Naive B cell (primary cell): ENCODE measurements at regions not wholly inside any gene's neighbourhood (a gene's known extent, or its start where the extent isn't known, plus 50 kb on each side); places are given as distances from the start of the nearest gene placed in this dataset.

Experiments
- ATAC-seq, 2 donors: fragments of 150-1000 bp; cut with Tn5 transposase; 2 replicates each; pipeline ENCODE4 v1.10.0; 2021; ENCODE audit warnings: low read depth in 2 of 2, mild to moderate bottlenecking in 2 of 2, moderate library complexity in 2 of 2
- DNase-seq: peaks from one replicate; pipeline ENCODE4 v3.0.0; 2022
- H3K27ac Mint-ChIP-seq, 6 donors: one replicate each; pipeline ENCODE4 v1.8.0; 2020 to 2022; ENCODE audit warnings: mild to moderate bottlenecking in 6 of 6, mixed read lengths in 6 of 6, moderate library complexity in 5 of 6, inconsistent platforms in 2 of 6
- H3K27me3 Mint-ChIP-seq, 3 donors: one replicate each; pipeline ENCODE4 v1.8.0; 2021 to 2022; ENCODE audit warnings: mixed read lengths in 3 of 3, mild to moderate bottlenecking in 1 of 3
- H3K36me3 Mint-ChIP-seq, 2 donors: one replicate each; pipeline ENCODE4 v1.8.0; 2020 to 2022; ENCODE audit warnings: mixed read lengths in 2 of 2, inconsistent platforms in 1 of 2, mild to moderate bottlenecking in 1 of 2
- H3K4me1 Mint-ChIP-seq, 3 donors: one replicate each; pipeline ENCODE4 v1.8.0; 2020 to 2022; ENCODE audit warnings: mixed read lengths in 3 of 3, inconsistent platforms in 1 of 3, mild to moderate bottlenecking in 1 of 3, moderate library complexity in 1 of 3
- H3K4me3 Mint-ChIP-seq, 8 donors: one replicate each; pipeline ENCODE4 v1.8.0; 2020 to 2022; ENCODE audit warnings: mild to moderate bottlenecking in 8 of 8, mixed read lengths in 8 of 8, moderate library complexity in 8 of 8, inconsistent platforms in 2 of 8
- H3K9me3 Mint-ChIP-seq, 7 donors: one replicate each; pipeline ENCODE4 v1.8.0; 2020 to 2022; ENCODE audit warnings: mixed read lengths in 7 of 7, mild to moderate bottlenecking in 5 of 7, inconsistent platforms in 2 of 7, moderate library complexity in 1 of 7

GRCh38 chr2:145049475-145049874, 529.6 kb upstream of the ZEB2 start:
- Mint-ChIP-seq H3K4me1 (no peaks in the 10 kb centered on the region), H3K27ac (no peak overlapping the region), H3K4me3 (no peak overlapping the region), H3K36me3 (no peaks in the 10 kb centered on the region), H3K9me3 (peaks cover 0 to 2% (median 0%) of the 10 kb centered on the region in 7 donors), H3K27me3 (no peaks in the 10 kb centered on the region)
- ATAC-seq (no peak), DNase-seq (no peak)

GRCh38 chr2:145047554-145047953, 527.6 kb upstream of the ZEB2 start:
- Mint-ChIP-seq H3K9me3 (peaks cover 0 to 2% (median 0%) of the 10 kb centered on the region in 7 donors), H3K4me1 (no peaks in the 10 kb centered on the region)

GRCh38 chr2:145044491-145044890, 524.6 kb upstream of the ZEB2 start:
- no peak overlapping the region for H3K27ac Mint-ChIP-seq
- no peaks in the 10 kb centered on the region for H3K36me3 Mint-ChIP-seq
- peaks cover 0 to 2% (median 0%) of the 10 kb centered on the region in 7 donors for H3K9me3 Mint-ChIP-seq
- ATAC-seq (no peak), DNase-seq (no peak)
- no peak overlapping the region for H3K4me3 Mint-ChIP-seq
- no peaks in the 10 kb centered on the region for H3K27me3 Mint-ChIP-seq
- H3K4me1 Mint-ChIP-seq = no peaks in the 10 kb centered on the region

More at GRCh38 chr2:145047554-145047953, 527.6 kb upstream of the ZEB2 start:
- ATAC-seq (no peak), DNase-seq (no peak)
- Mint-ChIP-seq H3K36me3 (no peaks in the 10 kb centered on the region), H3K27me3 (no peaks in the 10 kb centered on the region), H3K27ac (peak overlapping the region in 2 of 6 donors; percentile 36 to 82), H3K4me3 (no peak overlapping the region)

- H3K9me3 Mint-ChIP-seq = peaks cover 0 to 2% (median 0%) of the 10 kb centered on the region in 7 donors
- H3K27ac Mint-ChIP-seq = no peak overlapping the region
- ATAC-seq (no peak), DNase-seq (no peak)
- H3K4me1 Mint-ChIP-seq = no peaks in the 10 kb centered on the region
- no peaks in the 10 kb centered on the region for H3K27me3 Mint-ChIP-seq
- no peaks in the 10 kb centered on the region for H3K36me3 Mint-ChIP-seq
- H3K4me3 Mint-ChIP-seq = no peak overlapping the region
Observed at GRCh38 chr2:145043399-145043834, 523.5 kb upstream of the ZEB2 start.

GRCh38 chr2:145041706-145042105, 521.8 kb upstream of the ZEB2 start:
- H3K27ac Mint-ChIP-seq = no peak overlapping the region
- no peak overlapping the region for H3K4me3 Mint-ChIP-seq
- no peaks in the 10 kb centered on the region for H3K4me1 Mint-ChIP-seq
- ATAC-seq = no peak
- no peaks in the 10 kb centered on the region for H3K9me3 Mint-ChIP-seq
- H3K36me3 Mint-ChIP-seq = no peaks in the 10 kb centered on the region
- H3K27me3 Mint-ChIP-seq = no peaks in the 10 kb centered on the region
- no peak for DNase-seq

DNA sequence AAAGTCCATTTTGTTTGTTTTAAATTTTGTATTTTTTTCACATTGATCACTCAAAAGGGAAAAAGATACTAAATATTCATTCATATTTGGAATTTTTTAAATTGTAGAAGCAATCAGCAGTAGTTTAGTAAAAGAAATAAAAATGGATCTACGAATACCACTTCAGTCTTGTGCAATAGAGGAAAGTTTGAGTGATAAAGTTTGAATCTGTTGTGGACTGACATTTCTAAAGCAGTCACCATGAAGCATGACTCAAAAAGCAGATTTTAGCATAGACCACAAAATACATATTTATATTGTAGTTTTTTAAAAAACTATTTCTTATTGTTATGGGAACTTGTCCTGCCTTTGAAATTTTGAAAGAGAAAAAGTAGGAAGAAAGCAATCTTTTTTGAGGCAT, 520.5 kb upstream of the ZEB2 start:
- H3K27ac Mint-ChIP-seq = no peak overlapping the region
- H3K4me3 Mint-ChIP-seq = no peak overlapping the region
- no peaks in the 10 kb centered on the region for H3K4me1 Mint-ChIP-seq
- H3K9me3 Mint-ChIP-seq = no peaks in the 10 kb centered on the region
- H3K27me3 Mint-ChIP-seq = no peaks in the 10 kb centered on the region
- DNase-seq (no peak), ATAC-seq (no peak)
- no peaks in the 10 kb centered on the region for H3K36me3 Mint-ChIP-seq

- Mint-ChIP-seq H3K36me3 (no peaks in the 10 kb centered on the region), H3K27me3 (no peaks in the 10 kb centered on the region), H3K4me3 (no peak overlapping the region), H3K4me1 (no peaks in the 10 kb centered on the region), H3K9me3 (no peaks in the 10 kb centered on the region), H3K27ac (peak overlapping the region in 1 of 6 donors; percentile 37)
- DNase-seq = no peak
- no peak for ATAC-seq
Observed at GRCh38 chr2:145038041-145038525, 518.2 kb upstream of the ZEB2 start.

DNA sequence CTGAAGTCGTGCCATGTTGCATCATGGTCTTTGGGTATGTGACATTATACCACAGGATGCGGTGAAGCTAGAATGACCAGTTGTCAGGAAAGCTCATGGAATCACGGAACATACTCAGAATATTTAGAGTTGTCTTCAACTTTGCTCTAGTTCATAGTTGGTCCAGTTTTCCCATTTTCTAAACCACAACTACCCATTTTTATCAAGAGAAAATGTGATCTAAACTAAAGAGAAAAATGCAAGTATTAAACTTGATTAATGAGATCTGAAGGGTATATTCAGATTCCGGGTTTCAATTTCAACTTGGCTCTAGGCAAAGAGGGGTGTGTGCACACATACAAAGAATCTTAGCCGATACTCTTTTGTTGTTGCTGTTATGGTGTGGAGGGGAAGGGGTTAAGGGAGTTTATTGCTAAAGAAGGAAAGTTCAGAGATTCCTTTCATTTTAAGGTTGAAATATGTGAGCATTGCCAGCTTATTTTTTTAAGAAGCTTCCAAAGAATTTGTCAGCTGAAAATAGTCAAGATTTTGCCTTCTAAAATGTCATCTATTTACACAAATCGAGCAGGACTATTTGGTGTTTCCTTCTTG, 516.6 kb upstream of the ZEB2 start:
- Mint-ChIP-seq H3K4me1 (no peaks in the 10 kb centered on the region), H3K27ac (no peak overlapping the region), H3K9me3 (no peaks in the 10 kb centered on the region), H3K27me3 (no peaks in the 10 kb centered on the region), H3K36me3 (no peaks in the 10 kb centered on the region), H3K4me3 (no peak overlapping the region)
- ATAC-seq = no peak
- DNase-seq = no peak

DNA sequence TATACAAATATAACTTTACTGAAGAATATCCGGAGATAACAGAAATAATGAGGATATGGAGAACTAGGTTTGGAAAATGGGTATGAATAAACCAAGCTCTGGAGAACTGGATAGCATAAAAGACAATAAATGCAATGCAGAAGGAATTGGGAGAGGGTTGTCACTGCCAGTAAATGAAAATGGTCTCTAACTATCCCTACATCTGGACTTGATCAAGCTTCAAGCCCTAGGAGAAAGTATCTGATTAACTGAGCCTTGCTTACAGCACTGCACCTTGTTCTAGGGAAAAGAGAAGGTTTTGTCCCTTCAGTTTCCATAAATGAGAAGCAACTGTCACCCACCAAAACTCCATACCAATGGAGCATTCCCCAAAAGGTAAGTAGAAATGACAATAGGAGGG, 514.6 kb upstream of the ZEB2 start:
- no peaks in the 10 kb centered on the region for H3K36me3 Mint-ChIP-seq
- H3K4me3 Mint-ChIP-seq = no peak overlapping the region
- no peaks in the 10 kb centered on the region for H3K9me3 Mint-ChIP-seq
- H3K27ac Mint-ChIP-seq = no peak overlapping the region
- DNase-seq (no peak), ATAC-seq (no peak)
- no peaks in the 10 kb centered on the region for H3K4me1 Mint-ChIP-seq
- no peaks in the 10 kb centered on the region for H3K27me3 Mint-ChIP-seq

GRCh38 chr2:145033438-145033837, 513.5 kb upstream of the ZEB2 start:
- no peaks in the 10 kb centered on the region for H3K36me3 Mint-ChIP-seq
- ATAC-seq (no peak), DNase-seq (no peak)
- H3K27me3 Mint-ChIP-seq = no peaks in the 10 kb centered on the region
- no peak overlapping the region for H3K4me3 Mint-ChIP-seq
- H3K9me3 Mint-ChIP-seq = no peaks in the 10 kb centered on the region
- H3K4me1 Mint-ChIP-seq = no peaks in the 10 kb centered on the region
- no peak overlapping the region for H3K27ac Mint-ChIP-seq

- DNase-seq = no peak
- no peaks in the 10 kb centered on the region for H3K27me3 Mint-ChIP-seq
- ATAC-seq = no peak
- no peaks in the 10 kb centered on the region for H3K36me3 Mint-ChIP-seq
- H3K9me3 Mint-ChIP-seq = no peaks in the 10 kb centered on the region
- H3K4me1 Mint-ChIP-seq = no peaks in the 10 kb centered on the region
- H3K27ac Mint-ChIP-seq = no peak overlapping the region
- H3K4me3 Mint-ChIP-seq = no peak overlapping the region
Observed at GRCh38 chr2:145032791-145033190, 512.9 kb upstream of the ZEB2 start.

DNA sequence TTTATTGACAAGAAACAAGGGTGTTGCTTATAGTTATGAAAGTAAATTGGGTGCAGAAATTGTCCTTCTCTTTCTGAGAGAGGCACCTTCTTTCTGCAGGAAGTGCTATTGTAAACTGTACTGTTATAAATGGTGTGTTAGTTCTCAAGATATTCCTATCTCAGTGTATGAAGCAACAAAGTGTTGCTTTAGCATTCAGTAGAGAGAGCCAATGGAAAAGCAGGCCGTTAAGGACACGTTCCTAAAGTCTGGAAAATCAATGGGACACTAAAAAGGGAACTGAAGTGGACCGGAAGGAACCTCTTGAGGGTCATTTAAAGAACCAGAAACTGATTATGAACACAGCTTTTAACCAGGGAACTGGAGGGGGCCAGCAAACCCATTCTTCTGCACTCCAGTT, 510.0 kb upstream of the ZEB2 start:
- H3K27ac Mint-ChIP-seq = no peak overlapping the region
- H3K9me3 Mint-ChIP-seq = no peaks in the 10 kb centered on the region
- H3K4me1 Mint-ChIP-seq = no peaks in the 10 kb centered on the region
- no peaks in the 10 kb centered on the region for H3K27me3 Mint-ChIP-seq
- DNase-seq = no peak
- no peak for ATAC-seq
- no peak overlapping the region for H3K4me3 Mint-ChIP-seq
- H3K36me3 Mint-ChIP-seq = no peaks in the 10 kb centered on the region

- DNase-seq (no peak), ATAC-seq (no peak)
- no peak overlapping the region for H3K27ac Mint-ChIP-seq
- H3K4me1 Mint-ChIP-seq = peaks cover 0 to 2% (median 0%) of the 10 kb centered on the region in 3 donors
- H3K36me3 Mint-ChIP-seq = no peaks in the 10 kb centered on the region
- H3K9me3 Mint-ChIP-seq = no peaks in the 10 kb centered on the region
- H3K27me3 Mint-ChIP-seq = no peaks in the 10 kb centered on the region
- H3K4me3 Mint-ChIP-seq = no peak overlapping the region
Observed at GRCh38 chr2:145029081-145029480, 509.2 kb upstream of the ZEB2 start.

DNA sequence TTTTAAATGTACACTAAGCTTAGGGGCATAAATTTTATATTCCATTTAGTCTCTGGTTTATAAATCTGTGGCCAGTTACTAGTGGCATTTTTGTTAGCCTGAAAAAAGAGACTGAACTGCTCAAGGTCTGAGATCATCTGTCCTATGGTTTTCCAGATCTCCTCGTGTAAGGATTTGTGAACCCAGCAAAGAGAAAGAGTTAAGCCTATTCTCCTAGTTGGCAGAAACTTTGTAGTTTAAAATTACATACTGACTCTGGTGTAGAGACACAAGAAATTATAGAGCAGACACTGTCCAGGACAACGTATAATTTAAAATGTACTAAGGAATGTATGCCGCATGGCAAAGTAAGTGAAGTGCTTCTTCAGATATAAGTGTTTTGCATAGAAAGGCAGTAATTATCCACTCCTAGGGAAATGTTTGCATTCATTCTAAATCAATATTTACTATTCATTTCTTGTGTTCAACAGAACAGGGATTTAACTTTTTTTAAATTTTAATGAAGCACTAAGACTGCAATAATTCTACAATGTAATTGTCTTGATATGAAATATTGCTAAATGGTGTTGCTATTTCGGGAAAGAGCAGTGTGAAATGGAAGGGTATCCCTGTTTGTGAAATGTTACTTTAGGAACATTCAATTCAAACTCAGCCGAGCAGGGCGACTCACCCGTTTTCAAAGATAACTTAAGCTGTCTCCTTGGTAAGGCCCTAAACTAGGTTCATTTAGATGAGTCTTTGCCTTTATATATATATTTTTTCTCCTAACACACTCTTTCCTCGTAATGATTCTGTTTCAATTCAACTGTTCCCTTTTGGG, 508.4 kb upstream of the ZEB2 start:
- Mint-ChIP-seq H3K27me3 (no peaks in the 10 kb centered on the region), H3K4me1 (peaks cover 3 to 5% (median 3%) of the 10 kb centered on the region in 3 donors), H3K4me3 (no peak overlapping the region), H3K27ac (no peak overlapping the region), H3K9me3 (no peaks in the 10 kb centered on the region), H3K36me3 (no peaks in the 10 kb centered on the region)
- DNase-seq (no peak), ATAC-seq (no peak)
